ENCODE measurements at regions not wholly inside any gene's neighbourhood (a gene's known extent, or its start where the extent isn't known, plus 50 kb on each side); places are given as distances from the start of the nearest gene placed in this dataset.

- no peak for DNase-seq (ENCODE audit: low spot score)
These were observed 193.3 kb downstream of the LY86 start for GRCh38 chr6:6781873-6782227.

GRCh38 chr6:6783721-6784120 lies 195.2 kb downstream of the LY86 start:
- DNase-seq (ENCODE audit: low spot score) = no peak

- DNase-seq (ENCODE audit: low spot score) = no peak
These were observed 196.1 kb downstream of the LY86 start for GRCh38 chr6:6784514-6785162.

DNA sequence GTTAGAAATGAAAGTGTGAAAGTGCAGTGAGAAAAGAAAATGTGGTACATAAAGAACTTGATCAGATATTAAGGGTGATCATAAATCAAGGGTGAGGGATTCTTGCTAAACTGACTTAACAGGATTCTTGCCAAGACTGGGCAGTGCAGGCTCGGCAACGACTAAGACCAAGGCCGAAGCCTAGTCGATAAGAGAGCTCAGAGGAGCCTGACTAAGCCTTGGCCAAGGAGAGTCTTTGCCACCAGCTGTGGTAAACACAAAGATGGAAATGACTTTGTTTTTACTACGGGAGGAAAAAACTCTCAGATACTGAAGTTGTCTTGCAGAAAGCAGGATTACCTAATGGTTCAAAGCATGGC lies 196.6 kb downstream of the LY86 start:
- DNase-seq (ENCODE audit: low spot score) = no peak

GRCh38 chr6:6788394-6789032 lies 200.0 kb downstream of the LY86 start:
- no peak for DNase-seq (ENCODE audit: low spot score)

GRCh38 chr6:6790393-6790792 lies 201.9 kb downstream of the LY86 start:
- DNase-seq (ENCODE audit: low spot score) = no peak

DNA sequence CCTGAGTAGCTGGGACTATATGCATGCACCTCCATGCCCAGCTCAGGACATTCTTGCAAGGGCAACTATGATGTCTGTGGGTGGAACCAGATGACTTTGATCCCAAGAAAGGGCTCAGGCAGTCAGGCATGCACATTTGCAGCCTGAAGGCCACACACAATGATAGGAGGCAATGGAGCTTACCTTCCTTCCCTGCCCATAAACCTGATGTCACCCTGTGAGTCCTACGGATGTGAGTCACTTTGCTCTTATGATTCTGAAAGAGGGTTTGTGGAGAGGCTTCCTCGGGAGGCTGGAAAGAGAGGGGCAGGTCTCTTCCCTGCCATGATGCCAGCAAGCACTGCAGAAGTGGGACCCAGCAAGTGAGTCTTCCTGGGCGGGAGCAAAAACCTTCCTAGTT lies 202.4 kb downstream of the LY86 start:
- no peak for DNase-seq (ENCODE audit: low spot score)

DNA sequence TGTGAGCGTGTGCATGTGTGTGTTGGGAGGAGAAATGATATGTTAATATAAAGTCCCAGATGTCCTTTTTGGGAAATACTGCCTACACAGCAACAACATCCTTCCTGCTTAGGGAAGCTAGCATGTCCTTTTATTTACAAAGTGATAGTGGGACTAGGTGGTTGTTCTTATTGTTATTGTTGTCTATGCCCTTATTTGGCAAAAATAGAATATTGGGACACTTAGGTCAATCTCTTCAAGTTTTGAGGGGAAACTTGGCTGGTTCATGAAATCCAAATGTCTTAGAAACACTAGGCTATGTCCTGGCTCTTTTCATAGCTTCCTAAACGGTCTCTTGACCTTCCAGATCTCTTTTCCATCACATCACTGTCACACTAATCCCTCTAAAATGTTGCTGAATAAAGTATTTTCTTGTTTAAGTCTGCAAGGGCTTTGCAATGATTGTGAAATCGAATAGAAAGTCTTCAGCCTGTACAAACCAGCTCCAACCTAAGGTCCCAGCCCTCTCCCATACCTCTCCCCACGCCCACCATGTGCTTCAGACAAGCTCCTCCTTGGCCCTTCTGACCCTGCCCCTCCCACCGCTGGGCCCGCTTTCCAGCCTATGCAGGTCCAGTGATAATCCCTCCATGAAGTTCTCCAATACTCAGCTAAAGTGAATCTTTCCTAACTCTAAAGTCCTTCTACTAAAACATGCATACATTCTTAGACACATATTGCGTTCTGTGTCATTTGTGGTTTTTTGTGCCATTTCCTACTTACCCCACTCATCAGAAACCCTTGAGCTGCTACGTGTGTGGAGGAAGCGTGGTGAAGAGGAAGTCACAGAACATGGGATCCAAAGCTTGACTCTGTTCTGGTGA lies 205.1 kb downstream of the LY86 start:
- DNase-seq (ENCODE audit: low spot score) = no peak

DNA sequence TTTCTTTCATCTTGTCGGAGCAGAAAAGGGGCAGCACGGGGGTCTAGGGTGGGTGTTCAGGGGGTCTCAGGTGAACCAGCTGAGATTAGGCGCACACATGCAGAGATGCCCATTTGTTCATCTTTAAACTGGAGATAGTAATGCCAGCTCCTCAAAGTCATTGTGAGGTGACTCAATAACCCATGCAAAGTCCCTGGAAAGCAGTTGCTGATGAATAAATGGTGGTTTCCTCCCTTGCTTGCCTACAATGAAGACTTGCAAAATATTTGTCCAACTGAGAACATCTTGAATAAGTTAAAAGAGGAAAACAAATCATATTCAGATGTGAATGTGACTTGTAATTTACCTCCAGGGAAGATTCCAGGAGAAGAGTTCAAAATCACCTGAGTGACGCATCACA lies 206.9 kb downstream of the LY86 start:
- no peak for DNase-seq (ENCODE audit: low spot score)

DNA sequence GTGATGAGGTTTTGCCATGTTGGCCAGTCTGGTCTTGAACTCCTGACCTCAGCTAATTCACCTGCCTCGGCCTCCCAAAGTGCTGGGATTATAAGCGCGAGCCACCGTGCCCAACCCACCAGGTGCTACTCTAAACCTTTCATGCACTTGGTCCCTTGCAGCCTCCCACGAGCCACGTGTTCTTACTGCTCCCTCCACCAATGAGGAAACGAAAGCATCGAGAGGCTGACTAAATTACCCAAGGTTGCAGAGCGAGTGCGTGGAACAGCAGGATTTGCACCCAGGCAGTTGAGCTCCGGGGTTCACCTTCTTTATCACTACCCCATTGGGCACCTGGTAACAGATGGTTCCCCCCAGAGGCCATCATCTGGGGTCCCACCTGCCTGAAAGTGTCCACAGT lies 208.3 kb downstream of the LY86 start:
- no peak for DNase-seq (ENCODE audit: low spot score)

GRCh38 chr6:6798448-6798860 lies 209.9 kb downstream of the LY86 start:
- no peak for DNase-seq (ENCODE audit: low spot score)

- no peak for DNase-seq (ENCODE audit: low spot score)
These were observed 212.4 kb downstream of the LY86 start for GRCh38 chr6:6801005-6801335.

DNA sequence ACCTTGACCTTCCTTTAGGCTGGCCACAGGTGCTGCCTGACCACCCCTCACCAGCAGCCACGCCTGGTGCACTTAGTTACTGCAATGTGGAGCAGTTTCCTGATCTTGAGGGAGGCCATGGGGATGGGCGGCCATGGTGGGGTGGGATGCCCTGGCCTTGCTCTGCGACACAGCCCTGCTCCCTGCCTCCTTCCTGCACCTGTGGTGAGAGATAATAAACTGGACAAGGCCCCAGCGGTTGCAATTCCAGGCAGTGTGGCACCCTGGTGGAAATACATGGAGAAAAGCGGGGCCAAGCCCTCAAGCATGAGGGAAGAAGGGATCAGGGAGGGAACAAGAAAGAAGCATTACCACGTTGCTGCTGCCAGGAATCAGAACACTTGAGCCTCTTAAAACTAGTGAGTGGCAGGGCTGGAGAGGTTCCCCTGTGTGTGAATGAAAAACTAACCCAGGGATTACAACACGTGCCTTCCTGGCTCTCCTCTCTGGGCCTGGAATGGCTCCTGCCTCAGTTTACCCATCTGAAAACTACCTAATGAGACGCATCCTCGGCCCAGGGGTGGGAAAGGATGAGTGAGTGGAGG lies 213.2 kb downstream of the LY86 start:
- no peak for DNase-seq (ENCODE audit: low spot score)

- DNase-seq (ENCODE audit: low spot score) = no peak
These were observed 214.9 kb downstream of the LY86 start for GRCh38 chr6:6803180-6803977.

DNA sequence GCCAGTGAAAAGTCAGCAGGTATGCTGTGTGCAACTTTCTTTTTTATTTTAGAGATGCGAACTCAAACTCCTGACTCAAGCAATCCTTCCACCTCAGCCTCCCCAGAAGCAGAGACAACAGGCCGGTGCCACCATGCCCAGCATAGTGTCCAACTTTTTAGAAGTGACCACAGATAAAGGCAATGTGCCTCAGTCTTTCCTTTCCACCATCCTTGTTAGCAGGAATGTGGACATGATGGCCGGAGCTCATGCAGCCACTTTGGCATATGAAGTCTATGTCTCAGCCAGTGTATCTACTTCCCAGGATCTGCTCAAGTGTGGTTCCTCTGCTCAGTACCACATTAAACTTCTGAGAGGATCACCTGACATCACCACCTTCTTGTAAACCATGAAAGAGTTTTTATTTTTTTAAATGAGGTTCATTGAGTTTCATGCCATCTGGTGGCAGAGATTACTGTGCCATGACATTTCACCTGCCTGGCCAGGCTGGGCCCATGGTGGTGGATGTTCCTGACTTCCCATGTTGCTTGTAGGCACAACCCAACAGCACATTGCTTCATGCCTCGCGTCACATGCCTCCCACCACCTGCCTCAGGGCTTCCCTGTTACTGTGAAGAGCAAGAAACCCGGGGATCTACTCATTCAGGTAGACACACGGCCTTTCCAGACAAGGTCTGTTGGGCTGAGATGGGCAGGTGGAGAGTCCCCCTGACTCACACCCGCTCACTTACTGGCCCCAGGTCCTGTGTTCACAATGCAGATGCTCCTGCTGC lies 216.5 kb downstream of the LY86 start:
- no peak for DNase-seq (ENCODE audit: low spot score)

DNA sequence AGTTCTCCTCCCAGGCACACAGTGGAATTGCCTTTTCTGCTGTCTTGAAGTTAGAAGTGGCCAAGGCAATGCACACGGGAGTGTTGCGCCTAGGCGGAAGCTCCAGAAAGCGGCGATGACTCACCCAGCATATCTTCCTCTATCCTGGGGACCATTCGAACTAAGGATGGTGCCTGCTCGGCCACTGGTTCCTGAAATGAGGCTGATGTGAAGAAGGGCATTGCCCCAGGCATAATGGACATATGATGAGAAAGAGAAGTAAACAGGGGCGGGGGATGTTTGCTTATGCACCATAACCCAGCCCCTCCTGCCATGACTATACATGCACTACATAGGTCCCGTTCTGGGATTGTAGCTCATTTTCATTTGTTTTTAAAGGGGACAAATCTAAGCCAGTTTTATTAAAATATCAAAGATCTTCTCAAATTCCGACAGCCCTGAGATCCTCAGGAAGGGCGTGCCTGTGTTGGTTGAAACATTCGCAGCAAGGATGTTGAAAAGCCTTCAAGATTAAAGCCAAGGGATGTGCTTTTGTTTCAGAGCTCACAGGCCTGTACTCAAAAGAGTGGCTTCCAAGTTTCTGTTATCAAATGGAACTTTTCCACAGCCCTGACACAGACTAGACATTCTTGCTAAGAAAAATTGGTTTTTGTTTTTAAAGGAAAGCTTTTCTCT lies 218.5 kb downstream of the LY86 start:
- peak; percentile 29 for DNase-seq (ENCODE audit: low spot score)

GRCh38 chr6:6808343-6808742 lies 219.8 kb downstream of the LY86 start:
- no peak for DNase-seq (ENCODE audit: low spot score)

- DNase-seq (ENCODE audit: low spot score) = no peak
These were observed 220.4 kb downstream of the LY86 start for GRCh38 chr6:6808915-6809314.

- DNase-seq (ENCODE audit: low spot score) = no peak
These were observed 222.2 kb downstream of the LY86 start for GRCh38 chr6:6810727-6811126.

- peak; percentile 16 for DNase-seq (ENCODE audit: low spot score)
These were observed 222.8 kb downstream of the LY86 start for GRCh38 chr6:6811128-6812009.
